Stimulated activated naive B cell treated with anti-CD40 and anti-IgM and Interleukin-4, amounts not matched to agents 10 μg/mL and 1 μg/mL and 100 μg/mL, for 72 hours (primary cell): ENCODE measurements at regions not wholly inside any gene's neighbourhood (a gene's known extent, or its start where the extent isn't known, plus 50 kb on each side); places are given as distances from the start of the nearest gene placed in this dataset.
"Not testable (repeated sequence)": the region's sequence is repeated elsewhere in the genome, so short reads cannot be mapped to it uniquely, and the experiment has no call there.

Experiments used
- ATAC-seq, 2 donors: fragments of 150-1000 bp; cut with Tn5 transposase; replicated peaks; 2 replicates each; pipeline ENCODE4 v1.10.0; 2021; ENCODE audit warnings: moderate library complexity in 1 of 2
- DNase-seq: peaks from one replicate; pipeline ENCODE4 v3.0.0; 2021
- H3K27ac Mint-ChIP-seq: one replicate; pipeline ENCODE4 v1.8.0; 2022; ENCODE audit warnings: mild to moderate bottlenecking, mixed read lengths
- H3K27me3 Mint-ChIP-seq, 2 donors: one replicate each; pipeline ENCODE4 v1.8.0; 2022; ENCODE audit warnings: mixed read lengths in 2 of 2
- H3K36me3 Mint-ChIP-seq, 2 donors: one replicate each; pipeline ENCODE4 v1.8.0; 2022; ENCODE audit warnings: mixed read lengths in 2 of 2, mild to moderate bottlenecking in 1 of 2
- H3K4me1 Mint-ChIP-seq, 2 donors: one replicate each; pipeline ENCODE4 v1.8.0; 2022; ENCODE audit warnings: mixed read lengths in 2 of 2, mild to moderate bottlenecking in 1 of 2
- H3K4me3 Mint-ChIP-seq, 2 donors: one replicate each; pipeline ENCODE4 v1.8.0; 2022; ENCODE audit warnings: mild to moderate bottlenecking in 2 of 2, mixed read lengths in 2 of 2, moderate library complexity in 1 of 2
- H3K9me3 Mint-ChIP-seq, 2 donors: one replicate each; pipeline ENCODE4 v1.8.0; 2022; ENCODE audit warnings: mixed read lengths in 2 of 2, mild to moderate bottlenecking in 1 of 2

GRCh38 chr6:43933148-43933885, 163.3 kb downstream of the VEGFA start:
- no peak for DNase-seq
- H3K27ac Mint-ChIP-seq = no peak overlapping the region

GRCh38 chr6:43932259-43933147, 162.5 kb downstream of the VEGFA start:
- no peak overlapping the region for H3K4me3 Mint-ChIP-seq
- ATAC-seq = no peak
- H3K36me3 Mint-ChIP-seq = no peaks in the 10 kb centered on the region
- H3K27ac Mint-ChIP-seq = no peak overlapping the region
- no peaks in the 10 kb centered on the region for H3K27me3 Mint-ChIP-seq
- H3K4me1 Mint-ChIP-seq = peaks cover 5 to 7% of the 10 kb centered on the region in 2 donors
- no peaks in the 10 kb centered on the region for H3K9me3 Mint-ChIP-seq
- no peak for DNase-seq

More at GRCh38 chr6:43933148-43933885, 163.3 kb downstream of the VEGFA start:
- H3K4me1 Mint-ChIP-seq = peaks cover 0 to under 1% of the 10 kb centered on the region in 2 donors
- H3K27me3 Mint-ChIP-seq = peaks cover 4 to 5% of the 10 kb centered on the region in 2 donors
- H3K4me3 Mint-ChIP-seq = no peak overlapping the region
- H3K9me3 Mint-ChIP-seq = no peaks in the 10 kb centered on the region
- ATAC-seq = no peak
- H3K36me3 Mint-ChIP-seq = no peaks in the 10 kb centered on the region

GRCh38 chr6:43931201-43931600, 161.2 kb downstream of the VEGFA start:
- H3K9me3 Mint-ChIP-seq = no peaks in the 10 kb centered on the region
- no peak overlapping the region for H3K27ac Mint-ChIP-seq
- no peak overlapping the region for H3K4me3 Mint-ChIP-seq
- no peaks in the 10 kb centered on the region for H3K27me3 Mint-ChIP-seq
- H3K36me3 Mint-ChIP-seq = no peaks in the 10 kb centered on the region
- DNase-seq = no peak
- no peak for ATAC-seq
- H3K4me1 Mint-ChIP-seq = peaks cover 8 to 11% of the 10 kb centered on the region in 2 donors

- DNase-seq (no peak), ATAC-seq (no peak)
- Mint-ChIP-seq H3K4me1 (peaks cover 8 to 11% of the 10 kb centered on the region in 2 donors), H3K4me3 (no peak overlapping the region), H3K36me3 (no peaks in the 10 kb centered on the region), H3K9me3 (no peaks in the 10 kb centered on the region), H3K27me3 (no peaks in the 10 kb centered on the region), H3K27ac (no peak overlapping the region)
These were observed 160.6 kb downstream of the VEGFA start for GRCh38 chr6:43930440-43931154.

- Mint-ChIP-seq H3K36me3 (no peaks in the 10 kb centered on the region), H3K4me1 (peaks cover 10 to 12% of the 10 kb centered on the region in 2 donors), H3K27ac (no peak overlapping the region), H3K27me3 (no peaks in the 10 kb centered on the region), H3K9me3 (no peaks in the 10 kb centered on the region), H3K4me3 (no peak overlapping the region)
- DNase-seq (no peak), ATAC-seq (no peak)
These were observed 159.5 kb downstream of the VEGFA start for GRCh38 chr6:43929511-43929910.

- ATAC-seq = peak; percentile 30 to 51
- Mint-ChIP-seq H3K4me3 (no peak overlapping the region), H3K36me3 (no peaks in the 10 kb centered on the region), H3K4me1 (peaks cover 16 to 23% of the 10 kb centered on the region in 2 donors), H3K9me3 (no peaks in the 10 kb centered on the region), H3K27me3 (no peaks in the 10 kb centered on the region), H3K27ac (no peak overlapping the region)
- DNase-seq = peak; percentile 6
These were observed 157.7 kb downstream of the VEGFA start for GRCh38 chr6:43927532-43928210.

GRCh38 chr6:43926634-43927531, 156.9 kb downstream of the VEGFA start:
- DNase-seq = no peak
- Mint-ChIP-seq H3K4me1 (peaks cover 16 to 23% of the 10 kb centered on the region in 2 donors), H3K9me3 (no peaks in the 10 kb centered on the region), H3K4me3 (no peak overlapping the region), H3K27ac (no peak overlapping the region), H3K36me3 (no peaks in the 10 kb centered on the region), H3K27me3 (no peaks in the 10 kb centered on the region)
- ATAC-seq = no peak

GRCh38 chr6:43925636-43926139, 155.7 kb downstream of the VEGFA start:
- H3K4me1 Mint-ChIP-seq = peaks cover 16 to 23% of the 10 kb centered on the region in 2 donors
- not testable (repeated sequence) for DNase-seq, H3K27ac Mint-ChIP-seq, ATAC-seq, H3K27me3 Mint-ChIP-seq, H3K4me3 Mint-ChIP-seq, H3K36me3 Mint-ChIP-seq, H3K9me3 Mint-ChIP-seq

GRCh38 chr6:43924222-43924702, 154.3 kb downstream of the VEGFA start:
- Mint-ChIP-seq H3K4me1 (peaks cover 16 to 23% of the 10 kb centered on the region in 2 donors), H3K27me3 (peaks cover 0 to 7% of the 10 kb centered on the region in 2 donors), H3K27ac (no peak overlapping the region), H3K36me3 (no peaks in the 10 kb centered on the region), H3K9me3 (no peaks in the 10 kb centered on the region), H3K4me3 (no peak overlapping the region)
- ATAC-seq (peak; percentile 90 to 93), DNase-seq (peak; percentile 28)

- H3K27me3 Mint-ChIP-seq = peaks cover 0 to 7% of the 10 kb centered on the region in 2 donors
- H3K36me3 Mint-ChIP-seq = no peaks in the 10 kb centered on the region
- ATAC-seq (peak in 1 of 2 donors; percentile 4), DNase-seq (no peak)
- H3K4me1 Mint-ChIP-seq = peaks cover 16 to 23% of the 10 kb centered on the region in 2 donors
- H3K4me3 Mint-ChIP-seq = no peak overlapping the region
- H3K27ac Mint-ChIP-seq = no peak overlapping the region
- no peaks in the 10 kb centered on the region for H3K9me3 Mint-ChIP-seq
These were observed 153.6 kb downstream of the VEGFA start for GRCh38 chr6:43923376-43924221.

- Mint-ChIP-seq H3K27ac (no peak overlapping the region), H3K9me3 (no peaks in the 10 kb centered on the region), H3K27me3 (peaks cover 0 to 7% of the 10 kb centered on the region in 2 donors), H3K36me3 (no peaks in the 10 kb centered on the region), H3K4me3 (no peak overlapping the region), H3K4me1 (peaks cover 11 to 20% of the 10 kb centered on the region in 2 donors)
- ATAC-seq (no peak), DNase-seq (no peak)
These were observed 152.7 kb downstream of the VEGFA start for GRCh38 chr6:43922426-43923375.
